ENCODE measurements at regions not wholly inside any gene's neighbourhood (a gene's known extent, or its start where the extent isn't known, plus 50 kb on each side); places are given as distances from the start of the nearest gene placed in this dataset.

DNA sequence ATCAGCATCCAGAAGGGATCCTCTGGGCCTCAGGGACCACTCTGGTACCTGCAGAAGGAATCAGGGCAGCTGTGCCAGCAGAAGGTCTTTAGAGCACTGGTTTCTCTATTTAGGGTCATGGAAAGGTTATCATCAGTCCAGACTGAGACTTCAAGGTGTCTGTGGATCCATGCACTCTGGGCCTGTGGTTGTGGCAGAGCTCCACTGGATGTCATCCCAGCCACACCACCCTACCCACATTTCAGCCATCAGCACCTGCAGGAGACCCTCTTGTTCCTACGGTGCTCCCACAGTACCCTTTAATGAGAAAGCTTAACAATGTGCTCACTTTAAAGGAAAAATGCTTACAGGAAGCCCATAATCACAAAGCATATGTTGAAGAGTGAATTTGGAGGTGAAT is 603.4 kb upstream of the CCDC54 start:
- TF ChIP-seq, protein P1, sequence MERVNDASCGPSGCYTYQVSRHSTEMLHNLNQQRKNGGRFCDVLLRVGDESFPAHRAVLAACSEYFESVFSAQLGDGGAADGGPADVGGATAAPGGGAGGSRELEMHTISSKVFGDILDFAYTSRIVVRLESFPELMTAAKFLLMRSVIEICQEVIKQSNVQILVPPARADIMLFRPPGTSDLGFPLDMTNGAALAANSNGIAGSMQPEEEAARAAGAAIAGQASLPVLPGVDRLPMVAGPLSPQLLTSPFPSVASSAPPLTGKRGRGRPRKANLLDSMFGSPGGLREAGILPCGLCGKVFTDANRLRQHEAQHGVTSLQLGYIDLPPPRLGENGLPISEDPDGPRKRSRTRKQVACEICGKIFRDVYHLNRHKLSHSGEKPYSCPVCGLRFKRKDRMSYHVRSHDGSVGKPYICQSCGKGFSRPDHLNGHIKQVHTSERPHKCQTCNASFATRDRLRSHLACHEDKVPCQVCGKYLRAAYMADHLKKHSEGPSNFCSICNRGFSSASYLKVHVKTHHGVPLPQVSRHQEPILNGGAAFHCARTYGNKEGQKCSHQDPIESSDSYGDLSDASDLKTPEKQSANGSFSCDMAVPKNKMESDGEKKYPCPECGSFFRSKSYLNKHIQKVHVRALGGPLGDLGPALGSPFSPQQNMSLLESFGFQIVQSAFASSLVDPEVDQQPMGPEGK (CRISPR knock-in tag; IDR thresholded peaks at IDR 0.05; ENCODE audit: borderline replicate concordance) = no peak
- no peak for TF ChIP-seq OSR1 (CRISPR knock-in tag; IDR thresholded peaks at IDR 0.05)

Measured in SK-N-SH treated with all-trans-retinoic acid at 6 μM for 48 hours (cell line).